ENCODE measurements at regions not wholly inside any gene's neighbourhood (a gene's known extent, or its start where the extent isn't known, plus 50 kb on each side); places are given as distances from the start of the nearest gene placed in this dataset.

GRCh38 chr16:85494315-85494714 lies 118.8 kb upstream of the GSE1 start:
- TF ChIP-seq CTCF (IDR thresholded peaks at IDR 0.05) (no peak), POLR2A (IDR thresholded peaks at IDR 0.05) (no peak)
